Right renal cortex interstitium (tissue), 3 donors: ENCODE measurements at regions not wholly inside any gene's neighbourhood (a gene's known extent, or its start where the extent isn't known, plus 50 kb on each side); places are given as distances from the start of the nearest gene placed in this dataset.
"Not testable (repeated sequence)": the region's sequence is repeated elsewhere in the genome, so short reads cannot be mapped to it uniquely, and the experiment has no call there.

Source experiments
- DNase-seq, 3 donors: peaks; one replicate each; pipeline ENCODE4 v3.0.0-alpha.2; 2013; ENCODE audit warnings: low read depth in 3 of 3, low spot score in 2 of 3

GRCh38 chr5:52010454-52010853 is 627.2 kb downstream of the ISL1 start:
- no peak for DNase-seq

- no peak for DNase-seq
These were observed 630.3 kb downstream of the ISL1 start for GRCh38 chr5:52013523-52013922.

- DNase-seq, result no peak
These were observed 632.5 kb downstream of the ISL1 start for GRCh38 chr5:52015760-52016159.

- DNase-seq, result no peak
These were observed 634.3 kb downstream of the ISL1 start for GRCh38 chr5:52017567-52017966.

GRCh38 chr5:52024359-52024758 is 641.1 kb downstream of the ISL1 start:
- no peak for DNase-seq

- DNase-seq, result not testable (repeated sequence)
These were observed 646.6 kb downstream of the ISL1 start for GRCh38 chr5:52029836-52030235.

- DNase-seq, result no peak
These were observed 658.6 kb downstream of the ISL1 start for GRCh38 chr5:52041842-52042241.

GRCh38 chr5:52043137-52043536 is 659.9 kb downstream of the ISL1 start:
- no peak for DNase-seq

GRCh38 chr5:52043543-52043942 is 660.3 kb downstream of the ISL1 start:
- DNase-seq, result no peak

GRCh38 chr5:52051759-52052158 is 668.5 kb downstream of the ISL1 start:
- DNase-seq, result no peak

GRCh38 chr5:52063186-52063585 is 679.9 kb downstream of the ISL1 start:
- DNase-seq, result no peak

- no peak for DNase-seq
These were observed 681.9 kb downstream of the ISL1 start for GRCh38 chr5:52065182-52065581.

- no peak for DNase-seq
These were observed 686.7 kb downstream of the ISL1 start for GRCh38 chr5:52069997-52070396.

GRCh38 chr5:52073993-52074689 is 690.9 kb downstream of the ISL1 start:
- DNase-seq, result no peak

GRCh38 chr5:52077941-52078815 is 694.9 kb downstream of the ISL1 start:
- no peak for DNase-seq

GRCh38 chr5:52102311-52102710 is 685.4 kb upstream of the ITGA1 start:
- not testable (repeated sequence) for DNase-seq

GRCh38 chr5:52107210-52107905 is 680.4 kb upstream of the ITGA1 start:
- DNase-seq, result no peak

GRCh38 chr5:52119768-52120167 is 667.9 kb upstream of the ITGA1 start:
- no peak for DNase-seq

- no peak for DNase-seq
These were observed 655.7 kb upstream of the ITGA1 start for GRCh38 chr5:52132053-52132452.

GRCh38 chr5:52134013-52134650 is 653.6 kb upstream of the ITGA1 start:
- no peak for DNase-seq
